ENCODE measurements at regions not wholly inside any gene's neighbourhood (a gene's known extent, or its start where the extent isn't known, plus 50 kb on each side); places are given as distances from the start of the nearest gene placed in this dataset.
"Not testable (repeated sequence)": the region's sequence is repeated elsewhere in the genome, so short reads cannot be mapped to it uniquely, and the experiment has no call there.

- not testable (repeated sequence) for TF ChIP-seq CTCF, POLR2A (IDR thresholded peaks at IDR 0.05)
Observed at GRCh38 chr11:23335586-23335985, 475.3 kb upstream of the CCDC179 start.

Data from stomach (tissue), 4 donors.